HUDEP-2 (cell line): ENCODE measurements at regions not wholly inside any gene's neighbourhood (a gene's known extent, or its start where the extent isn't known, plus 50 kb on each side); places are given as distances from the start of the nearest gene placed in this dataset.

Experiments used
- DNase-seq, 76 experiments: peaks; one replicate each; lab custom pipeline; 2025; ENCODE audit not compliant: unreplicated experiment in 76 of 76; lab: John Stamatoyannopoulos, UW

- no peak for DNase-seq
Observed at GRCh38 chr15:61798631-61799030, 261.6 kb downstream of the VPS13C start.

GRCh38 chr15:61796056-61796455 is 264.2 kb downstream of the VPS13C start:
- no peak for DNase-seq

- DNase-seq, result no peak
Observed at GRCh38 chr15:61794881-61795280, 265.4 kb downstream of the VPS13C start.

GRCh38 chr15:61794276-61794675 is 266.0 kb downstream of the VPS13C start:
- no peak for DNase-seq

- no peak for DNase-seq
Observed at GRCh38 chr15:61784734-61785133, 275.5 kb downstream of the VPS13C start.

- no peak for DNase-seq
Observed at GRCh38 chr15:61780278-61780980, 279.8 kb downstream of the VPS13C start.

GRCh38 chr15:61777689-61778088 is 282.6 kb downstream of the VPS13C start:
- DNase-seq, result no peak

GRCh38 chr15:61769557-61769956 is 290.7 kb downstream of the VPS13C start:
- DNase-seq, result no peak

- no peak for DNase-seq
Observed at GRCh38 chr15:61768131-61768530, 292.1 kb downstream of the VPS13C start.

- DNase-seq, result no peak
Observed at GRCh38 chr15:61764981-61765380, 295.3 kb downstream of the VPS13C start.

GRCh38 chr15:61764141-61764540 is 296.1 kb downstream of the VPS13C start:
- no peak for DNase-seq

GRCh38 chr15:61762676-61763075 is 297.6 kb downstream of the VPS13C start:
- DNase-seq, result no peak

GRCh38 chr15:61759639-61760038 is 300.6 kb downstream of the VPS13C start:
- DNase-seq, result no peak

GRCh38 chr15:61756071-61756820 is 304.0 kb downstream of the VPS13C start:
- DNase-seq, result no peak

- no peak for DNase-seq
Observed at GRCh38 chr15:61755467-61755866, 304.8 kb downstream of the VPS13C start.

- DNase-seq, result no peak
Observed at GRCh38 chr15:61753018-61753710, 307.1 kb downstream of the VPS13C start.

- no peak for DNase-seq
Observed at GRCh38 chr15:61752001-61752400, 308.2 kb downstream of the VPS13C start.

- no peak for DNase-seq
Observed at GRCh38 chr15:61750271-61751084, 309.8 kb downstream of the VPS13C start.

GRCh38 chr15:61749169-61749568 is 311.1 kb downstream of the VPS13C start:
- no peak for DNase-seq

GRCh38 chr15:61748529-61748928 is 311.7 kb downstream of the VPS13C start:
- no peak for DNase-seq

GRCh38 chr15:61746589-61746988 is 313.7 kb downstream of the VPS13C start:
- DNase-seq, result no peak
